Upper lobe of left lung (tissue), 6 donors: ENCODE measurements at regions not wholly inside any gene's neighbourhood (a gene's known extent, or its start where the extent isn't known, plus 50 kb on each side); places are given as distances from the start of the nearest gene placed in this dataset.

Experiments
- ATAC-seq, 2 donors: fragments of 200-7000 bp; cut with Tn5 transposase; one replicate each; pipeline ENCODE4 v1.9.1; 2022; ENCODE audit warnings: mild to moderate bottlenecking in 2 of 2, moderate library complexity in 2 of 2; ENCODE audit not compliant: low FRiP score in 2 of 2
- DNase-seq, 2 donors: peaks; one replicate each; pipeline ENCODE4 v3.0.0-alpha.2; 2019 to 2020
- H3K27ac ChIP-seq, 4 donors: fragments of 200-600 bp; sonication (generic); one replicate each; pipeline ENCODE4 v1.5.1; 2016 to 2019
- H3K27me3 ChIP-seq, 4 donors: fragments of 200-600 bp; sonication (generic); one replicate each; pipeline ENCODE4 v1.5.1; 2017 to 2019
- H3K36me3 ChIP-seq, 4 donors: fragments of 200-600 bp; sonication (generic); one replicate each; pipeline ENCODE4 v1.5.1; 2016 to 2019
- H3K4me1 ChIP-seq, 4 donors: fragments of 200-600 bp; sonication (generic); one replicate each; pipeline ENCODE4 v1.5.1; 2018 to 2019
- H3K4me3 ChIP-seq, 4 donors: fragments of 200-600 bp; sonication (generic); one replicate each; pipeline ENCODE4 v1.5.1; 2017 to 2019; ENCODE audit warnings: mild to moderate bottlenecking in 2 of 4, moderate library complexity in 1 of 4
- H3K9me3 ChIP-seq, 4 donors: fragments of 200-600 bp; sonication (generic); one replicate each; pipeline ENCODE4 v1.5.1; 2018 to 2019
- CTCF ChIP-seq, 6 experiments: fragments of 450-650 bp in 4 of 6; fragments of 200-600 bp in 2 of 6; sonication (generic) in 2 of 6; IDR thresholded peaks; one replicate each; pipeline ENCODE4 v1.5.1; 2016 to 2019; ENCODE audit warnings: antibody characterized with exemption in 6 of 6
- EP300 ChIP-seq, 4 donors: sonication (generic); formaldehyde crosslinking; IDR thresholded peaks; one replicate each; pipeline ENCODE4 v1.5.1; 2017; ENCODE audit warnings: antibody characterized with exemption in 4 of 4, control low read depth in 2 of 4
- POLR2A ChIP-seq, 4 donors: fragments of 450-650 bp; IDR thresholded peaks; one replicate each; pipeline ENCODE4 v1.5.1; 2016 to 2017; ENCODE audit warnings: antibody characterized with exemption in 4 of 4, mild to moderate bottlenecking in 2 of 4
- POLR2AphosphoS5 ChIP-seq, 2 donors: sonication (generic); formaldehyde crosslinking; IDR thresholded peaks; one replicate each; pipeline ENCODE4 v1.5.1; 2017; ENCODE audit warnings: antibody characterized with exemption in 2 of 2
- WGBS, 2 donors: methylation state at CpG; one replicate each; pipeline ENCODE4 v1.1.5; 2017 to 2018; 5-methylcytosine and 5-hydroxymethylcytosine counted together
- donor health status: DM: no; HTN: no; CAD: no; lungs with moderate emphysema.
- donor health status: DM: no; HTN: yes; CAD: no; lungs with severe emphysema.

- Histone ChIP-seq H3K36me3 (no peaks in the 10 kb centered on the region), H3K4me3 (no peak overlapping the region), H3K9me3 (no peaks in the 10 kb centered on the region), H3K4me1 (peaks cover 0 to 16% (median 9%) of the 10 kb centered on the region in 4 donors), H3K27ac (peak overlapping the region in 2 of 4 donors; percentile 38 to 69), H3K27me3 (no peaks in the 10 kb centered on the region)
- peak in 1 of 2 donors; percentile 64 for ATAC-seq
- TF ChIP-seq POLR2A (IDR thresholded peaks at IDR 0.05) (no peak), CTCF (IDR thresholded peaks at IDR 0.05) (no peak), EP300 (IDR thresholded peaks at IDR 0.05) (no peak), POLR2AphosphoS5 (IDR thresholded peaks at IDR 0.05) (no peak)
- 40 to 54% methylated on average over 12 of the region's 12 CpGs for WGBS, 2 donors
- DNase-seq = peak; percentile 52 to 62
Observed at GRCh38 chr20:53677447-53678314, 84.0 kb upstream of the ZNF217 start.

- Histone ChIP-seq H3K27me3 (no peaks in the 10 kb centered on the region), H3K4me1 (peaks cover 0 to 16% (median 9%) of the 10 kb centered on the region in 4 donors), H3K36me3 (no peaks in the 10 kb centered on the region), H3K4me3 (no peak overlapping the region), H3K9me3 (no peaks in the 10 kb centered on the region), H3K27ac (no peak overlapping the region)
- ATAC-seq (no peak), DNase-seq (no peak)
- TF ChIP-seq CTCF (IDR thresholded peaks at IDR 0.05) (no peak), POLR2A (IDR thresholded peaks at IDR 0.05) (no peak), EP300 (IDR thresholded peaks at IDR 0.05) (no peak)
- 92 to 95% methylated on average over 8 of the region's 8 CpGs for WGBS, 2 donors
Observed at GRCh38 chr20:53676987-53677386, 83.3 kb upstream of the ZNF217 start.

- DNase-seq = no peak
- H3K27me3 ChIP-seq = no peaks in the 10 kb centered on the region
- 80 to 81% methylated on average over 2 of the region's 2 CpGs for WGBS, 2 donors
- no peak overlapping the region for H3K4me3 ChIP-seq
- H3K4me1 ChIP-seq = peaks cover 0 to 16% (median 9%) of the 10 kb centered on the region in 4 donors
- no peaks in the 10 kb centered on the region for H3K9me3 ChIP-seq
- TF ChIP-seq POLR2AphosphoS5 (IDR thresholded peaks at IDR 0.05) (no peak), CTCF (IDR thresholded peaks at IDR 0.05) (no peak), EP300 (IDR thresholded peaks at IDR 0.05) (no peak), POLR2A (IDR thresholded peaks at IDR 0.05) (no peak)
- ATAC-seq = no peak
- no peak overlapping the region for H3K27ac ChIP-seq
- no peaks in the 10 kb centered on the region for H3K36me3 ChIP-seq
Observed at GRCh38 chr20:53676519-53676822, 82.8 kb upstream of the ZNF217 start.

GRCh38 chr20:53672484-53673129 lies 79.0 kb upstream of the ZNF217 start:
- H3K9me3 ChIP-seq = no peaks in the 10 kb centered on the region
- ATAC-seq = no peak
- no peak for TF ChIP-seq POLR2AphosphoS5 (IDR thresholded peaks at IDR 0.05)
- no peak for TF ChIP-seq EP300 (IDR thresholded peaks at IDR 0.05)
- TF ChIP-seq CTCF (IDR thresholded peaks at IDR 0.05) = no peak
- TF ChIP-seq POLR2A (IDR thresholded peaks at IDR 0.05) = no peak
- peaks cover 0 to 2% (median 0%) of the 10 kb centered on the region in 4 donors for H3K4me1 ChIP-seq
- no peak overlapping the region for H3K27ac ChIP-seq
- 91% methylated on average over 9 to 10 of the region's 10 CpGs for WGBS, 2 donors
- H3K27me3 ChIP-seq = no peaks in the 10 kb centered on the region
- no peaks in the 10 kb centered on the region for H3K36me3 ChIP-seq
- DNase-seq = no peak
- H3K4me3 ChIP-seq = no peak overlapping the region
